Sigmoid colon (tissue), 6 donors: ENCODE measurements at regions not wholly inside any gene's neighbourhood (a gene's known extent, or its start where the extent isn't known, plus 50 kb on each side); places are given as distances from the start of the nearest gene placed in this dataset.
"Not testable (repeated sequence)": the region's sequence is repeated elsewhere in the genome, so short reads cannot be mapped to it uniquely, and the experiment has no call there.

ENCODE experiments used
- DNase-seq: peaks from one replicate; pipeline ENCODE4 v3.0.0-alpha.2; 2019
- H3K27ac ChIP-seq, 4 donors: fragments of 200-600 bp; sonication (generic); one replicate each; pipeline ENCODE4 v1.5.1; 2016 to 2019; ENCODE audit warnings: mild to moderate bottlenecking in 1 of 4
- H3K27me3 ChIP-seq, 3 donors: fragments of 200-600 bp; sonication (generic); one replicate each; pipeline ENCODE4 v1.5.1; 2019; ENCODE audit warnings: mild to moderate bottlenecking in 1 of 3
- H3K36me3 ChIP-seq, 4 donors: fragments of 200-600 bp; sonication (generic); one replicate each; pipeline ENCODE4 v1.5.1; 2016 to 2019
- H3K4me1 ChIP-seq, 4 donors: fragments of 200-600 bp; sonication (generic); one replicate each; pipeline ENCODE4 v1.5.1; 2017 to 2019
- H3K4me3 ChIP-seq, 4 donors: fragments of 200-600 bp; sonication (generic); one replicate each; pipeline ENCODE4 v1.5.1; 2017 to 2019; ENCODE audit warnings: mild to moderate bottlenecking in 2 of 4, moderate library complexity in 1 of 4
- H3K9me3 ChIP-seq, 4 donors: fragments of 200-600 bp in 3 of 4; sonication (generic) in 3 of 4; one replicate each; pipeline versions ENCODE4 v1.5.1 to v1.6.1; 2013 to 2019
- EP300 ChIP-seq, 4 donors: sonication (generic); formaldehyde crosslinking; IDR thresholded peaks; one replicate each; pipeline ENCODE4 v1.6.1; 2017; ENCODE audit warnings: antibody characterized with exemption in 4 of 4
- POLR2A ChIP-seq, 2 donors: fragments of 450-650 bp; IDR thresholded peaks; one replicate each; pipeline ENCODE4 v1.6.1; 2016; ENCODE audit warnings: antibody characterized with exemption in 2 of 2, mild to moderate bottlenecking in 2 of 2, moderate library complexity in 2 of 2
- POLR2AphosphoS5 ChIP-seq, 4 donors: sonication (generic); formaldehyde crosslinking; IDR thresholded peaks; one replicate each; pipeline ENCODE4 v1.6.1; 2017; ENCODE audit warnings: antibody characterized with exemption in 4 of 4
- WGBS, 2 donors: extraction: QIAGEN DNeasy Blood & Tissue Kit; methylation state at CpG; one replicate each; pipeline ENCODE4 v1.1.7; 2013; 5-methylcytosine and 5-hydroxymethylcytosine counted together
- intact Hi-C: fragments of 100-400 bp; cut with DNase I; formaldehyde crosslinking; loops from one replicate; pipeline ENCODE4 v1.15.1; 2023
- TF ChIP-seq, protein P1 (sequence below), 4 experiments: fragments of 450-650 bp in 3 of 4; fragments of 200-600 bp in 1 of 4; IDR thresholded peaks; one replicate each; pipeline ENCODE4 v1.5.1; 2016 to 2019; ENCODE audit warnings: antibody characterized with exemption in 4 of 4, mild to moderate bottlenecking in 3 of 4, moderate library complexity in 2 of 4
- donor health status: healthy with polysubstance abuse.
- donor health status: healthy.

DNA sequence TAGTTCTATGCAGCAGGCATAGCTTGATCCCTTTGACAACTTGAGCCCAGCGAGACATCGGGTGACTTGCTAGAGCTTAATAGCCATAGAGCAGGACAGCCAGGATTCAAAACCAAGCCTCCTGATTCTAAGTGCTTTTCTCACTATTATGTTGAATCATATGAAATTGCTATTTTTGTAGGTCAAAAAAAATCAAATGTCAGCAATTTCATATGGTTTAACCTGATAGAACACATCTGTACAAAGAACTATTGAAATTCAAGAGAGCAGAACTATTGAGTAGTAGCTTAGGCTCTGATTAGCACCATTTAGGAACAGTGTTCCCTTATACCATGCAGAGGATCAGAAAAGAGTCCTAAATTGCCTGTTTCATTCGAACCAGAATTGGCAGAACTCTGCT is 132.0 kb downstream of the EMP1 start:
- intact Hi-C loops, result no loop called here
- Histone ChIP-seq H3K27me3 (no peaks in the 10 kb centered on the region), H3K27ac (no peak overlapping the region), H3K4me1 (no peaks in the 10 kb centered on the region), H3K36me3 (no peaks in the 10 kb centered on the region), H3K9me3 (no peaks in the 10 kb centered on the region), H3K4me3 (no peak overlapping the region)
- 86 to 89% methylated on average over 3 of the region's 3 CpGs for WGBS, 2 donors
- TF ChIP-seq, protein P1, sequence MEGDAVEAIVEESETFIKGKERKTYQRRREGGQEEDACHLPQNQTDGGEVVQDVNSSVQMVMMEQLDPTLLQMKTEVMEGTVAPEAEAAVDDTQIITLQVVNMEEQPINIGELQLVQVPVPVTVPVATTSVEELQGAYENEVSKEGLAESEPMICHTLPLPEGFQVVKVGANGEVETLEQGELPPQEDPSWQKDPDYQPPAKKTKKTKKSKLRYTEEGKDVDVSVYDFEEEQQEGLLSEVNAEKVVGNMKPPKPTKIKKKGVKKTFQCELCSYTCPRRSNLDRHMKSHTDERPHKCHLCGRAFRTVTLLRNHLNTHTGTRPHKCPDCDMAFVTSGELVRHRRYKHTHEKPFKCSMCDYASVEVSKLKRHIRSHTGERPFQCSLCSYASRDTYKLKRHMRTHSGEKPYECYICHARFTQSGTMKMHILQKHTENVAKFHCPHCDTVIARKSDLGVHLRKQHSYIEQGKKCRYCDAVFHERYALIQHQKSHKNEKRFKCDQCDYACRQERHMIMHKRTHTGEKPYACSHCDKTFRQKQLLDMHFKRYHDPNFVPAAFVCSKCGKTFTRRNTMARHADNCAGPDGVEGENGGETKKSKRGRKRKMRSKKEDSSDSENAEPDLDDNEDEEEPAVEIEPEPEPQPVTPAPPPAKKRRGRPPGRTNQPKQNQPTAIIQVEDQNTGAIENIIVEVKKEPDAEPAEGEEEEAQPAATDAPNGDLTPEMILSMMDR (IDR thresholded peaks at IDR 0.05), result no peak
- no peak for TF ChIP-seq POLR2AphosphoS5 (IDR thresholded peaks at IDR 0.05)
- no peak for TF ChIP-seq EP300 (IDR thresholded peaks at IDR 0.05)
- no peak for TF ChIP-seq POLR2A (IDR thresholded peaks at IDR 0.05)
- DNase-seq, result no peak

DNA sequence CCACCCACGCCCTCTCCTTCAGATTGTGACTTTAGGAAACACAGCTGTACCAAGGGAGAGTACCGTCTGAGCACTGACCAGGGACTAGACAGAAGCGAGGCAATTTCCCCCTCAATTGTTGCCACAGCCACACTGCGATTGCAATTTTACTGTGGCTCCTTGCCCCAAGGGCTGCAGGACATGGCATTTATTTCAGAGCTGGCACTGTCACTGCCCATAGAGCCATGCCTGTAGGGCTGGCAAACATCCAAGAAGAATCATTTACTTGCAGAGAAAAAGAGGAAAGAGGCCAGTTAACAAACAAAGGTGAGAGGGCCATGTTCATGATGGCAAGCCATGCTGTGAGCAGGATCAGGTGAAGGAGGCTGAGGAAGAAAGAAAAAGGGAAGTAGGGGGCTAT is 129.6 kb downstream of the EMP1 start:
- Histone ChIP-seq H3K4me3 (no peak overlapping the region), H3K27me3 (no peaks in the 10 kb centered on the region), H3K4me1 (no peaks in the 10 kb centered on the region), H3K9me3 (no peaks in the 10 kb centered on the region), H3K36me3 (no peaks in the 10 kb centered on the region), H3K27ac (no peak overlapping the region)
- 77 to 85% methylated on average over 4 of the region's 4 CpGs for WGBS, 2 donors
- intact Hi-C loops, result no loop called here
- DNase-seq, result no peak
- no peak for TF ChIP-seq EP300 (IDR thresholded peaks at IDR 0.05)
- TF ChIP-seq, protein P1 (IDR thresholded peaks at IDR 0.05), result no peak
- no peak for TF ChIP-seq POLR2AphosphoS5 (IDR thresholded peaks at IDR 0.05)
- no peak for TF ChIP-seq POLR2A (IDR thresholded peaks at IDR 0.05)

DNA sequence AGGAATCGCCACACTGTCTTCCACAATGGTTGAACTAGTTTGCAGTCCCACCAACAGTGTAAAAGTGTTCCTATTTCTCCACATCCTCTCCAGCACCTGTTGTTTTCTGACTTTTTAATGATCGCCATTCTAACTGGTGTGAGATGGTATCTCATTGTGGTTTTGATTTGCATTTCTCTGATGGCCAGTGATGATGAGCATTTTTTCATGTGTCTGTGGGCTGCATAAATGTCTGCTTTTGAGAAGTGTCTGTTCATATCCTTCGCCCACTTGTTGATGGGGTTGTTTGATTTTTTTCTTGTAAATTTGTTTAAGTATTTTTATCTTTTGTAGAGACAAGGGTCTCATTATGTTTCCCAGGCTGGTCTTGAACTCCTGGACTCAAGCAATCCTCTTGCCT is 128.5 kb downstream of the EMP1 start:
- H3K9me3 ChIP-seq, H3K36me3 ChIP-seq, H3K27ac ChIP-seq, DNase-seq, H3K4me3 ChIP-seq, intact Hi-C loops, H3K27me3 ChIP-seq, H3K4me1 ChIP-seq: not testable (repeated sequence)
- 86 to 95% methylated on average over 2 of the region's 3 CpGs for WGBS, 2 donors

DNA sequence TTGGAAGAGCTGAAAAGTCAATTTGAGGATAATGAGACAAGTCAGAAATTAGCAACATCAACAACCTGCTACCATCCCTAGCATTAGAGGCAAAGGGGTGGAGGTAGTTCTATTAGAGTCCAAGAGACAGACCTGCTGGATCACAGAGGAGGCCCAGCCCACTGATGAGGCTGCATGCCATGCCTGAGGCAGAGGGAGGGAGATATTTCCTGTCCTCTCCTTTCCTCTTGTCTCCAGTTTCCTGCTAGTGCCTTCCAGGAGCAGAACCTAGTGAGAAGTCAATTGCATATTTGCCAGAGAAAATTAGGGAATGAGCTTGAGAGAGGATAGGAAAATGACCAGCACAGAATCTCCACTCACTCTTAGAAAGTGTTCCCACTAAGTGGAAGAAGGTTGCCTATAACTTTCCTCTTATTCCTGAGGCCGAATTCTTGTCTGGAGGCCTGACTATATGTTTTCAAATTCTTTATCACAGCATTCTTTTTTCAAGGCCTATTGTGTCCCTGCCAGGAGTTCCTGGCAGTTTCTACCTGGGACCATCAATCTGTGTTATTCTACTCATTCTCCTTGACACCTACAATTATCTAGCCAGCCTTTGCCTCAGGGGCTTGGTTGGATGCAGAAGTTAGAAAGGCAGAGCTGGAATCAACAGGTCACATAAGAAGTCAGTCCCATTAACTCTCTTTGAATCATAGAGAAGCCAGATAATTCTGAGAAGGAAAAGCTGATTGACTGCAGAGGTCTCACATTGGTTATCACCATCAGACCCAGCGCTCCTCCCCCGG is 121.9 kb downstream of the EMP1 start:
- TF ChIP-seq POLR2AphosphoS5 (IDR thresholded peaks at IDR 0.05) (no peak), EP300 (IDR thresholded peaks at IDR 0.05) (no peak), POLR2A (IDR thresholded peaks at IDR 0.05) (no peak)
- TF ChIP-seq, protein P1 (IDR thresholded peaks at IDR 0.05), result no peak
- Histone ChIP-seq H3K36me3 (no peaks in the 10 kb centered on the region), H3K4me1 (no peaks in the 10 kb centered on the region), H3K9me3 (no peaks in the 10 kb centered on the region), H3K27ac (no peak overlapping the region), H3K27me3 (no peaks in the 10 kb centered on the region), H3K4me3 (no peak overlapping the region)
- WGBS, 2 donors, result 91 to 94% methylated on average over 3 of the region's 3 CpGs
- intact Hi-C loops, result no loop called here
- DNase-seq, result no peak

DNA sequence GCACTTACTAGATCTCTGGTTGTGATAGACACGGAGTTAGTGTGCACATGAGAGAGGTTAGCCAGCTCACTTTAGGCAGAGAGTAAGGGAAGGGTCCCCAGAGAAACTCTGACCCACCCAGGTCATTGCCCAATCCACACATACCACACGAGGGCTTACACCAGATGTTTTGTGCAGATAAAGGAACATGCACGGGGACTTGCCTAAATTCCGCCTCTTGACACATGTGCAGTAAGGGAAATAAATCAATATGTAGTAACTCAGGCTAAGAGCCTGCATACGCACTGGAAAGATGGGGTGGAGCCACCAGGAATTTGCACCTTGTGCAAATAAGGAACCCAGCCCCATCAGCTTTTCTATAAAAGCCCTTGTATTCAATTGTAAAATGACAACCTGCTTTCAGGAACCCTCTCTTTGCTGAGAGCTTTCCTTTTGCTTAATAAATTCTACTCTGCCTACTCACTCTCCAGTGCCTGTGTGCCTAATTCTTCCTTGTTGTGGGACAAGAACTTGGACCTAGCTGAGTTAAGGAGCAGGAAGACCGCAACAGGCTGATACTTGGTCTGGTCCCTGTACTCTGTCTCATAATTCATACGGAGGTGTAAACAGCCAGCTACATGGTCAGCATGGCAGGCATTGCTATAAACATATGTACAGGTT is 120.2 kb downstream of the EMP1 start:
- TF ChIP-seq EP300 (IDR thresholded peaks at IDR 0.05) (no peak), POLR2A (IDR thresholded peaks at IDR 0.05) (no peak), POLR2AphosphoS5 (IDR thresholded peaks at IDR 0.05) (no peak)
- TF ChIP-seq, protein P1 (IDR thresholded peaks at IDR 0.05), result no peak
- WGBS, 2 donors, result 61 to 71% methylated on average over 7 of the region's 7 CpGs
- intact Hi-C loops, result no loop called here
- Histone ChIP-seq H3K4me3 (no peak overlapping the region), H3K27me3 (no peaks in the 10 kb centered on the region), H3K9me3 (no peaks in the 10 kb centered on the region), H3K4me1 (no peaks in the 10 kb centered on the region), H3K36me3 (no peaks in the 10 kb centered on the region), H3K27ac (no peak overlapping the region)
- no peak for DNase-seq
